ENCODE measurements at regions not wholly inside any gene's neighbourhood (a gene's known extent, or its start where the extent isn't known, plus 50 kb on each side); places are given as distances from the start of the nearest gene placed in this dataset.

DNA sequence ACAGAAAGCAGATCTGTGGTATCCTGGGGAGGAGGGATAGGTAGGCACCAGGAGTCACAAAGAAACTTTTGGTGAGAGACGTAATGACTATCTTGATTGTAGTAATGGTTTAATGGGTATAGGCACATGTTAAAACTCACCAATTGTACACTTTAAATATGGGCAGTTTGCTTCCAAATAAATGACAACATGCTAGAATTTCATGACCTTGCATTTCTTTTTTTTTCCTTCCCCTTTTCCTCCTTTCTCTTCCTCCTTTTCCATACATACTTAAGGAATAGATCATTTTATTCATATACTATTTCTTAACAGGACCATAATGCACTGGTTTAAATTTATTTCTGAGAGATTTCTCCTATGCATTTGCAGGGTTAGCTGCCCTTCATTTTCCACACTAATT, 341.8 kb downstream of the TMEM182 start:
- H3K9me3 ChIP-seq: no peaks in the 10 kb centered on the region
- no peak overlapping the region for H3K4me3 ChIP-seq
- no peak for DNase-seq
- WGBS, 2 donors (ENCODE audit: low coverage in 1 of 2): 68 to 82% methylated on average over 1 of the region's 1 CpG
- H3K27me3 ChIP-seq: no peaks in the 10 kb centered on the region
- no peak overlapping the region for H3K27ac ChIP-seq
- intact Hi-C loops (cut with DNase I; ENCODE audit: low total_unique reads): no loop called here
- TF ChIP-seq EP300 (IDR thresholded peaks at IDR 0.05; ENCODE audit: low read depth): no peak
- no peak for TF ChIP-seq POLR2A (IDR thresholded peaks at IDR 0.05)
- TF ChIP-seq CTCF (IDR thresholded peaks at IDR 0.05): no peak
- no peak for TF ChIP-seq POLR2AphosphoS5 (IDR thresholded peaks at IDR 0.05)
- no peaks in the 10 kb centered on the region for H3K36me3 ChIP-seq
- no peaks in the 10 kb centered on the region for H3K4me1 ChIP-seq
- in situ Hi-C loops (cut with MboI; ENCODE audit: low pct_ligation_motif_present in 1 of 4, low pct_unique_long_range_greater_than_20kb in 1 of 4, low sequenced_read_pairs in 3 of 4): no loop called here

DNA sequence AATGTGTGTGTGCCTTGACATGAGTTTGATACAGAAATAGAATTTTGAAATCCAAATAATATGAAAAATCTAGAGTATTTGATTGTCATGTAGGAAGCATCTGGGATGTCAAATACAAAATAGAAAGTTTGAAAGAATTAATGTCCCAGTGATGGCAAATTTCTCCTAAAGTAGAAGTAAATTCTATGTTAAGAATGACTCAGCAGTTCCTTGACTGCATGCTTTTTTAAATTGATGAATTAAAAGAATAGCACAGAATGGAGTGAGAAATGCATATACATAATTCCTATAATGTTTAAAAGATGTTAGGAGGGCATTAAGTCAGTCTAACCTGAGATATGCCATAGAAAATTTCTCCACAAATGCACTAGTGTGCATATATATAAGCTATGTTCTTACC, 357.5 kb downstream of the TMEM182 start:
- no peaks in the 10 kb centered on the region for H3K36me3 ChIP-seq
- H3K4me1 ChIP-seq: no peaks in the 10 kb centered on the region
- no peaks in the 10 kb centered on the region for H3K27me3 ChIP-seq
- no peak for DNase-seq
- H3K27ac ChIP-seq: no peak overlapping the region
- in situ Hi-C loops (cut with MboI; ENCODE audit: low pct_ligation_motif_present in 1 of 4, low pct_unique_long_range_greater_than_20kb in 1 of 4, low sequenced_read_pairs in 3 of 4): no loop called here
- no peak for TF ChIP-seq POLR2AphosphoS5 (IDR thresholded peaks at IDR 0.05)
- no peak for TF ChIP-seq POLR2A (IDR thresholded peaks at IDR 0.05)
- no peak for TF ChIP-seq CTCF (IDR thresholded peaks at IDR 0.05)
- TF ChIP-seq EP300 (IDR thresholded peaks at IDR 0.05; ENCODE audit: low read depth): no peak
- intact Hi-C loops (cut with DNase I; ENCODE audit: low total_unique reads): loop anchor here (10.0 kb wide), 1 partner anchor 1715 kb away; no protein-coding TSS in a partner anchor
- H3K4me3 ChIP-seq: no peak overlapping the region
- H3K9me3 ChIP-seq: no peaks in the 10 kb centered on the region

- in situ Hi-C loops (cut with MboI; ENCODE audit: low pct_ligation_motif_present in 1 of 4, low pct_unique_long_range_greater_than_20kb in 1 of 4, low sequenced_read_pairs in 3 of 4): no loop called here
- whole genome bisulfite sequencing, 2 donors (ENCODE audit: low coverage in 1 of 2): 80 to 88% methylated on average over 1 of the region's 1 CpG
- intact Hi-C loops (cut with DNase I; ENCODE audit: low total_unique reads): no loop called here
Measured at GRCh38 chr2:103121106-103121505, 359.3 kb downstream of the TMEM182 start.

DNA sequence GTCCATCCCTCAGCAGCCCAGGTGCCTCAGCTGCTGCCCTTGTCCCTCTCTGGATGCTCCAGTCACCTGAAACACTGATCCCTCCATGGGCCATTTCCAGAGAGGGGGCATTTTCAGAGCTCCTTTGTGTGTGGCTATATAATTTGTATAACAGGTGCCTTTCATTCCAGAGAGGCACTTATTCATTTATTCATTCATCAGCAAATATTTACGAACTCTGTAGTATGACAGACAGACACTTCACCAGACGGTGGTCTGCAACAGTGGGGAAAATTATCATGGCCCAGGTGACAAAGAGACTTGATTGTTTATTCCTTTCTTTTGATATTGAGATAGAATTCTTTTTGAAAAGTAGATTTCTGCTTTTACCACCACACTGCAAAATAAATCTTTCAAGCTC, 361.7 kb downstream of the TMEM182 start:
- intact Hi-C loops (cut with DNase I; ENCODE audit: low total_unique reads) (no loop called here), in situ Hi-C loops (cut with MboI; ENCODE audit: low pct_ligation_motif_present in 1 of 4, low pct_unique_long_range_greater_than_20kb in 1 of 4, low sequenced_read_pairs in 3 of 4) (no loop called here)
- Histone ChIP-seq H3K4me3 (no peak overlapping the region), H3K27ac (no peak overlapping the region), H3K9me3 (no peaks in the 10 kb centered on the region), H3K4me1 (no peaks in the 10 kb centered on the region), H3K36me3 (no peaks in the 10 kb centered on the region), H3K27me3 (no peaks in the 10 kb centered on the region)
- DNase-seq: no peak
- TF ChIP-seq POLR2A (IDR thresholded peaks at IDR 0.05) (no peak), CTCF (IDR thresholded peaks at IDR 0.05) (no peak), EP300 (IDR thresholded peaks at IDR 0.05; ENCODE audit: low read depth) (no peak), POLR2AphosphoS5 (IDR thresholded peaks at IDR 0.05) (no peak)
- WGBS, 2 donors (ENCODE audit: low coverage in 1 of 2): 80% methylated on average over 2 of the region's 2 CpGs; no CpG with 5 or more reads in 1 of the 2 donors

More at GRCh38 chr2:103121106-103121505, 359.3 kb downstream of the TMEM182 start:
- no peak for TF ChIP-seq POLR2AphosphoS5 (IDR thresholded peaks at IDR 0.05)
- no peak for TF ChIP-seq POLR2A (IDR thresholded peaks at IDR 0.05)
- TF ChIP-seq EP300 (IDR thresholded peaks at IDR 0.05; ENCODE audit: low read depth): no peak
- no peak for TF ChIP-seq CTCF (IDR thresholded peaks at IDR 0.05)
- Histone ChIP-seq H3K4me3 (no peak overlapping the region), H3K27me3 (no peaks in the 10 kb centered on the region), H3K9me3 (no peaks in the 10 kb centered on the region), H3K36me3 (no peaks in the 10 kb centered on the region), H3K4me1 (no peaks in the 10 kb centered on the region), H3K27ac (no peak overlapping the region)
- no peak for DNase-seq
